IMR-90 (cell line): ENCODE measurements at regions not wholly inside any gene's neighbourhood (a gene's known extent, or its start where the extent isn't known, plus 50 kb on each side); places are given as distances from the start of the nearest gene placed in this dataset.

Source experiments
- ATAC-seq: fragments of 200-7000 bp; cut with Tn5 transposase; 2 replicates; pipeline ENCODE4 v1.9.1; 2020; ENCODE audit warnings: low read depth, mild to moderate bottlenecking, moderate library complexity
- BruUV-seq: library from RNA; stranded (reverse); fragments of 400-500 nt; replicated peaks from 2 replicates; lab custom pipeline; 2021; lab: Mats Ljungman, UMichigan
- CTCF ChIA-PET: fragments of 300-600 bp; formaldehyde crosslinking; extraction: SDS; loops from one replicate; lab custom pipeline; 2021; ENCODE audit warnings: antibody characterized with exemption; lab: Yijun Ruan, JAX
- POLR2A ChIA-PET: fragments of 300-600 bp; sonication (Branson Sonifier 250); formaldehyde crosslinking; loops from one replicate; lab custom pipeline; 2022; ENCODE audit warnings: antibody characterized with exemption; ENCODE audit not compliant: unreplicated experiment; lab: Charles Lee
- DNase-seq: peaks from one replicate; pipeline ENCODE4 v3.0.0; 2013
- H2AFZ ChIP-seq: replicated peaks from 2 replicates; pipeline ENCODE3; 2013; ENCODE audit warnings: low read length, mild to moderate bottlenecking; ENCODE audit not compliant: poor library complexity
- H2AK5ac ChIP-seq: 2 replicates; pipeline ENCODE4 v1.6.1; 2013; ENCODE audit warnings: low read depth, low read length, inconsistent platforms
- H2AK9ac ChIP-seq: replicated peaks from 2 replicates; pipeline ENCODE3; 2013; ENCODE audit warnings: mild to moderate bottlenecking, low read depth, low read length, moderate library complexity; ENCODE audit not compliant: poor library complexity
- H2BK120ac ChIP-seq: 2 replicates; pipeline ENCODE4 v1.6.1; 2013; ENCODE audit warnings: low read depth, low read length, inconsistent platforms
- H2BK15ac ChIP-seq: 3 replicates; pipeline ENCODE4 v1.6.1; 2013; ENCODE audit warnings: low read depth, low read length, inconsistent platforms
- H2BK20ac ChIP-seq: 2 replicates; pipeline ENCODE4 v1.6.1; 2013; ENCODE audit warnings: low read depth, mild to moderate bottlenecking, inconsistent platforms, low read length, moderate library complexity
- H2BK5ac ChIP-seq: 2 replicates; pipeline ENCODE4 v1.6.1; 2013; ENCODE audit warnings: mild to moderate bottlenecking, low read depth, low read length, inconsistent platforms; ENCODE audit not compliant: poor library complexity, severe bottlenecking
- H3K14ac ChIP-seq: replicated peaks from 2 replicates; pipeline ENCODE4 v1.6.1; 2013; ENCODE audit warnings: low read depth, low read length, inconsistent platforms
- H3K18ac ChIP-seq: 2 replicates; pipeline ENCODE4 v1.6.1; 2013; ENCODE audit warnings: low read depth, low read length, control low read depth
- H3K23ac ChIP-seq: 2 replicates; pipeline ENCODE4 v1.6.1; 2013; ENCODE audit warnings: low read depth, low read length, inconsistent platforms
- H3K27ac ChIP-seq: 2 replicates; pipeline ENCODE4 v1.5.1; 2013; ENCODE audit warnings: mild to moderate bottlenecking, control low read depth, low read length; ENCODE audit not compliant: insufficient read depth
- H3K27me3 ChIP-seq: 2 replicates; pipeline ENCODE4 v1.6.1; 2013; ENCODE audit warnings: low read length; ENCODE audit not compliant: control insufficient read depth, insufficient read depth
- H3K36me3 ChIP-seq: 2 replicates; pipeline ENCODE4 v1.6.1; 2013; ENCODE audit warnings: low read length, mixed read lengths; ENCODE audit not compliant: control insufficient read depth, insufficient read depth
- H3K4ac ChIP-seq: 2 replicates; pipeline ENCODE4 v1.6.1; 2013; ENCODE audit warnings: low read depth, low read length, inconsistent platforms
- H3K4me1 ChIP-seq: 2 replicates; pipeline ENCODE4 v1.6.1; 2013; ENCODE audit warnings: low read length, mixed read lengths; ENCODE audit not compliant: control insufficient read depth, insufficient read depth
- H3K4me2 ChIP-seq: 2 replicates; pipeline ENCODE4 v1.6.1; 2013; ENCODE audit warnings: low read depth, mild to moderate bottlenecking, control low read depth, low read length, moderate library complexity
- H3K4me3 ChIP-seq: 2 replicates; pipeline ENCODE4 v1.5.1; 2013; ENCODE audit warnings: low read depth, mild to moderate bottlenecking, control low read depth, low read length, moderate library complexity; ENCODE audit not compliant: insufficient read depth
- H3K56ac ChIP-seq: 2 replicates; pipeline ENCODE4 v1.6.1; 2013; ENCODE audit warnings: low read length, inconsistent platforms; ENCODE audit not compliant: insufficient read depth; ENCODE audit errors: extremely low read depth
- H3K79me1 ChIP-seq, 2 experiments: 2 replicates each; pipeline ENCODE4 v1.6.1; 2013; ENCODE audit warnings: low read length in 2 of 2, inconsistent platforms in 1 of 2, low read depth in 1 of 2
- H3K9ac ChIP-seq: 2 replicates; pipeline ENCODE4 v1.6.1; 2013; ENCODE audit warnings: low read depth, low read length, control low read depth
- H3K9me1 ChIP-seq: 2 replicates; pipeline ENCODE4 v1.6.1; 2013; ENCODE audit warnings: low read length, inconsistent platforms; ENCODE audit not compliant: insufficient read depth
- H3K9me3 ChIP-seq: 2 replicates; pipeline ENCODE4 v1.6.1; 2013; ENCODE audit warnings: low read length; ENCODE audit not compliant: control insufficient read depth, insufficient read depth
- H4K20me1 ChIP-seq: 2 replicates; pipeline ENCODE4 v1.6.1; 2013; ENCODE audit warnings: low read length, inconsistent platforms; ENCODE audit not compliant: insufficient read depth
- H4K5ac ChIP-seq: 2 replicates; pipeline ENCODE4 v1.6.1; 2013; ENCODE audit warnings: mild to moderate bottlenecking, low read depth, low read length, control low read depth
- H4K8ac ChIP-seq, 2 experiments: 2 replicates each; pipeline ENCODE4 v1.6.1; 2013; ENCODE audit warnings: low read depth in 2 of 2, low read length in 2 of 2, control low read depth in 1 of 2, inconsistent platforms in 1 of 2
- H4K91ac ChIP-seq: 2 replicates; pipeline ENCODE4 v1.6.1; 2013; ENCODE audit warnings: low read depth, low read length, inconsistent platforms; ENCODE audit not compliant: insufficient read depth
- CEBPB ChIP-seq: IDR thresholded peaks from 2 replicates; pipeline ENCODE4 v1.6.1; 2012; ENCODE audit warnings: low read depth, low read length, improper control_type of control experiment
- RCOR1 ChIP-seq: IDR thresholded peaks from 2 replicates; pipeline ENCODE4 v1.6.1; 2012; ENCODE audit warnings: mild to moderate bottlenecking, low read length, improper control_type of control experiment; ENCODE audit not compliant: insufficient replicate concordance
- USF2 ChIP-seq: fragments of 150-350 bp; IDR thresholded peaks from 2 replicates; pipeline ENCODE4 v1.6.1; 2017; ENCODE audit warnings: mild to moderate bottlenecking, antibody characterized with exemption, low read length, low read depth
- WGBS, 2 experiments: methylation state at CpG; one replicate each; pipeline versions ENCODE4 v1.1.5 to v1.1.7; 2013; ENCODE audit warnings: missing lambda C conversion rate in 2 of 2; ENCODE audit not compliant: insufficient read length in 1 of 2; ENCODE audit errors: extremely low coverage in 2 of 2; 5-methylcytosine and 5-hydroxymethylcytosine counted together
- dilution Hi-C: fragments of 300-500 bp; cut with HindIII; formaldehyde crosslinking; loops from one replicate; pipeline ENCODE4 v1.14.3; 2018; ENCODE audit warnings: low sequenced_read_pairs; ENCODE audit not compliant: unreplicated experiment
- in situ Hi-C: fragments of 300-500 bp; cut with MboI; formaldehyde crosslinking; loops from 3 replicates; pipeline ENCODE4 v1.14.3; 2019; ENCODE audit warnings: low sequenced_read_pairs, inconsistent platforms, mixed read lengths
- intact Hi-C: fragments of 100-400 bp; cut with micrococcal nuclease; formaldehyde crosslinking; loops from 2 replicates; pipeline ENCODE4 v1.10.0; 2022

- H3K27ac ChIP-seq, result no peak overlapping the region
- H2BK20ac ChIP-seq, result no peak overlapping the region
- intact Hi-C loops (no loop called here), in situ Hi-C loops (no loop called here), dilution Hi-C loops (no loop called here)
- peaks cover 3% of the 10 kb centered on the region; the same call in 1 of the 2 replicates for H3K9me3 ChIP-seq
- WGBS, 2 experiments, result 79% methylated on average over 2 of the region's 2 CpGs; no CpG with 5 or more reads in 1 of the 2 experiments
- no peaks in the 10 kb centered on the region for H3K9me1 ChIP-seq
- H2BK120ac ChIP-seq, result no peak overlapping the region
- H2BK15ac ChIP-seq, result no peak overlapping the region
- H2BK5ac ChIP-seq, result no peak overlapping the region
- no peaks in the 10 kb centered on the region for H3K79me1 ChIP-seq
- H3K14ac ChIP-seq, result no peak overlapping the region
- H3K23ac ChIP-seq, result no peak overlapping the region
- ATAC-seq (no peak), DNase-seq (no peak)
- no peaks in the 10 kb centered on the region for H3K4me1 ChIP-seq
- no peaks in the 10 kb centered on the region for H4K20me1 ChIP-seq
- H3K4me3 ChIP-seq, result no peak overlapping the region
- TF ChIP-seq CEBPB, result no peak
- TF ChIP-seq RCOR1, result no peak
- TF ChIP-seq USF2, result no peak
- no peak overlapping the region for H2AFZ ChIP-seq
- no peak overlapping the region for H4K8ac ChIP-seq
- H4K91ac ChIP-seq, result no peak overlapping the region
- H3K4ac ChIP-seq, result no peak overlapping the region
- H3K18ac ChIP-seq, result no peak overlapping the region
- peaks cover 67% of the 10 kb centered on the region for H3K27me3 ChIP-seq
- no peak overlapping the region for H3K9ac ChIP-seq
- BruUV-seq, result no TSS peak
- no peak overlapping the region for H2AK5ac ChIP-seq
- ChIA-PET CTCF (no interaction called here), POLR2A (no interaction called here)
- H3K56ac ChIP-seq, result no peak overlapping the region
- no peak overlapping the region for H4K5ac ChIP-seq
- H3K36me3 ChIP-seq, result no peaks in the 10 kb centered on the region
- H2AK9ac ChIP-seq, result no peak overlapping the region
- H3K4me2 ChIP-seq, result no peak overlapping the region
Observed at GRCh38 chr10:78727251-78727650, 341.5 kb upstream of the ZMIZ1 start.
